ENCODE measurements at regions not wholly inside any gene's neighbourhood (a gene's known extent, or its start where the extent isn't known, plus 50 kb on each side); places are given as distances from the start of the nearest gene placed in this dataset.
A peak's percentile ranks its signal among the peaks of the same experiment; 100 is the strongest.

DNA sequence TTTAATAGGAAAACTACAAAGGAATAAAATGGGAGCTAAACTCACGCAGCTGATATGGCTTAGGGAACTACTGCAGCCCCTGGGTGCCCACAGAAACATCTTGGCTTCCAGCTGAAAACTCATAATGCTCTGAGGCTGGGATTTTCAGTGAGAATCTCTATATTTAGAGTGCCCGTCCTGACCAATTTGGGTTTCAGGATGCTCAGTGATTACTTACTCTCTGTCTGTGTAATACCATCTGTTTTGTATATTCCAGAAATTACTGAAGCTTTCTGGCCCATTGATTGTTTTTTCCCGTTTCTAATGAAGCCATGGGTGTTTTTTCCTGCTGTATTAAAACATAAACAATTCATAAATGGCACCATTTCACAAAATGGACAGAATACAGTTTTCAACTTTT lies 50.6 kb upstream of the ZNF385D start:
- no peak for DNase-seq (ENCODE audit: low read depth)

DNA sequence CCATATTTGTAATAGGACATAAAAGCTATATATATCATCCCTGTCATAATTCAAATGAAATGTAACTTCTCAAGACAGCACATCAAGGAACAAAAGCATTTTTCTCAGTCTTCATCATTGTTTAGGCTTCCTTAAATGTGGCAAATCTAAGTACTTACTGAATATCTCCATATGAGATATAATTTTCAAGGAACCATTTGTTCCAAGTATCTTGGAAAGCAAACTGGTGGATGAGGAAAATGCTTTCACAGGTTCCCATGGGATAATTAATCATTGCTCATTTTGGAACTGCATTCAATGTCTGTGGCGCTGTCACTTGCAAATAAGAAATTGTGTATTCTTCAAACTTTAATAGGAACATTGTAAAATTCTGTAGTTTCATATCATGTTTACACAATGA lies 52.6 kb upstream of the ZNF385D start:
- DNase-seq (ENCODE audit: low read depth), result peak; percentile 36

DNA sequence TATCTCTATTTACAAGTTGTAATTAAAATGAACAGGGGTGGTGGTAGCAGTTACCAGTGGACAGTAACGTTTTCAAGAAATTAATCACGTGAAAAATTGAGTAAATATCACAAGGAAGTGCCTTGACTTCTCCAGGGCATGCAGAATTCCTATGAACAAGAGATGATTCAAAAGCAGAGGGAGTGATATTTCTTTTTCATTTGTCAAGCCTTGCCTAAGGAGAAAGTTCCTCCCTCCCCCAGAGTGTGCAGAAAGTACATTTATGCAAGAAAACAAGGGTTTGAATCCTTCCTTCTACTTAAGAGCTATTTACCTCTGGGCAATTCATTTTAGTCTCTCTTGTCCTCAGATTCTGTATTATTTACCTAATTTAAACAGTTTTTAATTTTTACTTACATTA lies 53.3 kb upstream of the ZNF385D start:
- peak; percentile 22 for DNase-seq (ENCODE audit: low read depth)

DNA sequence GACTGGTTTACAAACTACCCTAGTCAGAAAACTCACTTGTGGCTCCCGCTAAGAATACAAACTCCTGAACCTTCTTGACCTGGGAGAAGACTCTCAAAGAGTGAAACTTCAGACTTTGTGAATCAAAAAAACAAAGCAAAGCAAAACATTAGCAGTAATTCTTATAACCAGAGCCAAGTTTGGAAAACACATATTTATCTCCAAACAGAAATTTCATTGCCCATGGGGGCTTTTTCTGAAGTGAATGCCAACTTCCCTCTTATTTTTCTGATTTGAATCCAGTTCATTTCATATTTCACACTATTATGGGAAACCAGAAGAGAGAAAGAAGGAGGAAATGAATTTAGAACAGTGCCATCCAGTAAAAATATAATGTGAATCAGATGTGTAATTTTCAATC lies 55.7 kb upstream of the ZNF385D start:
- no peak for DNase-seq (ENCODE audit: low read depth)

- no peak for DNase-seq (ENCODE audit: low read depth)
These were observed 74.7 kb upstream of the ZNF385D start for GRCh38 chr3:21825684-21826083.

GRCh38 chr3:21826416-21826815 lies 75.4 kb upstream of the ZNF385D start:
- peak; percentile 46 for DNase-seq (ENCODE audit: low read depth)

DNA sequence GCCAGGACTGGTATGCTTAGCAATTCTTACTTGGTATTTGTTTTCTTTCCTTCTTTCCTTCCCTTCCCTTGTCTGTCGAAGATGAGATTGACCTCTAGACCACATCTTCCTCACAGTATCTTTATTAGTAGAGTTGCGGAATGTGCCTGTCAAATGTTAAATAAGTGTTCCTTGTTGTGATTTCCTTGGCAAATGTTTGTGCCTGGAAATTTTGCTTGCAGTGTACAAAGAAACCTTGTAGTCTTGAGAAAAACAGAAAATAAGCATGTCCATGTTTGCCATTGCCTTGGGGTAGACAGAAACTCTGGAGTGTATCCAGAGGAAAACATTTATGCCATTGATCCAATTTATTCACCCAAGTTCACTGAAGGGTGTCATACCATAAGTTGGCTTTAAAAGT lies 79.5 kb upstream of the ZNF385D start:
- DNase-seq (ENCODE audit: low read depth), result no peak

DNA sequence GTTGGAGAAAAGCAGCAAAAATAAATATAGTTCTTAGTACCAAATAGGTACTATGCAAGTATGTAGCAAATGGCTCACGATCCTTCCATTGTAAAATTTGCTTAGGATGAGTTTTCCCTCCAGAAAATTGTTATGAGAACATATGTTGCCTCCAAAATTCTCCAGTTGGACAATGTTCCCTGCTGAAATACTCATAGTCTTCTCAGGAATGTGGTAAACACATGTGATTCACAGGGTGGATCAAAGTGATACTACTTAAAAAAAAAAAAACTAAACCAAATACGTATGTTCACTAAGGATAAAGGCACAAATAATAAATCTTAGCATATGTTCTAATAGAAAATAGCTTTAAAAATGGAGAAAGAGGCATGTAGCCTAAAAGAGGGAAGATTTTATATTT lies 84.3 kb upstream of the ZNF385D start:
- DNase-seq (ENCODE audit: low read depth), result peak; percentile 90

DNA sequence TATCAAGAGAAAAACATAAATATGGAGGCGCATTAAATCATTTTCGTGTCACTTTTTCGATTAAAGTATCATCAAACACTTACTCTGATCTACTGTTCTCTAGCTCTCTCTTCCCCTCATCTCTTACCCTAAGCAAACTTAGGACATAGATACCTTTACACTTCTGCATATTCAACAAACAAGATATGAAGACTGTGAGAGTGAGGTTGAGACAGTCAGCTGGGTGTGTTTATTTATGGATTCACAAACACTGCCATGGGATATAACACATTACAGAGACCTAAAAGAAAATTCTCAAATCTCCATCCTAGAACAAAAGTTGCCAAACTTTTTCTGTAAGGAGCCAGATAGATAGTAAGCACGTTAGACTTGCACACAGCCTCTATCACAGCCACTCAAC lies 85.2 kb upstream of the ZNF385D start:
- DNase-seq (ENCODE audit: low read depth), result no peak

- peak; percentile 86 for DNase-seq (ENCODE audit: low read depth)
These were observed 88.2 kb upstream of the ZNF385D start for GRCh38 chr3:21839176-21839575.

DNA sequence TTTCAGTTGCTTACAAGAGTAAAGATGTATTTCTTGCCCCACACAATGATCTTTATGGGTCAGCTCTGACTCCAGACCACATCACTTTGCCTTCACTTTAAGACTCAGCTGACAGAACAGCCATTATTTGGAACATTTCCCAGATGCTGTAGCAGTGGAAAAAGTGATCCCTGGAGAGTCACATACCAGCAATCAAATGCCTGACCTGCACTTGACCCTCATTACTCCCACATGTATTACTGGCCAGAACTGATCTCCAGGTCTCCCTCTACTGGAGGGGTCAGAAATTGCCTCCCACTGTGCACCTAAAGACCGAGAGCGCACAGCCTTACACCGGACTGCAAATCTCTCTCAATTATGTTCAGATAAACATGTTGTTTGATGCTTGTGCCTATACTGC lies 88.6 kb upstream of the ZNF385D start:
- peak; percentile 98 for DNase-seq (ENCODE audit: low read depth)

GRCh38 chr3:21847005-21847404 lies 96.0 kb upstream of the ZNF385D start:
- DNase-seq (ENCODE audit: low read depth), result peak; percentile 63

DNA sequence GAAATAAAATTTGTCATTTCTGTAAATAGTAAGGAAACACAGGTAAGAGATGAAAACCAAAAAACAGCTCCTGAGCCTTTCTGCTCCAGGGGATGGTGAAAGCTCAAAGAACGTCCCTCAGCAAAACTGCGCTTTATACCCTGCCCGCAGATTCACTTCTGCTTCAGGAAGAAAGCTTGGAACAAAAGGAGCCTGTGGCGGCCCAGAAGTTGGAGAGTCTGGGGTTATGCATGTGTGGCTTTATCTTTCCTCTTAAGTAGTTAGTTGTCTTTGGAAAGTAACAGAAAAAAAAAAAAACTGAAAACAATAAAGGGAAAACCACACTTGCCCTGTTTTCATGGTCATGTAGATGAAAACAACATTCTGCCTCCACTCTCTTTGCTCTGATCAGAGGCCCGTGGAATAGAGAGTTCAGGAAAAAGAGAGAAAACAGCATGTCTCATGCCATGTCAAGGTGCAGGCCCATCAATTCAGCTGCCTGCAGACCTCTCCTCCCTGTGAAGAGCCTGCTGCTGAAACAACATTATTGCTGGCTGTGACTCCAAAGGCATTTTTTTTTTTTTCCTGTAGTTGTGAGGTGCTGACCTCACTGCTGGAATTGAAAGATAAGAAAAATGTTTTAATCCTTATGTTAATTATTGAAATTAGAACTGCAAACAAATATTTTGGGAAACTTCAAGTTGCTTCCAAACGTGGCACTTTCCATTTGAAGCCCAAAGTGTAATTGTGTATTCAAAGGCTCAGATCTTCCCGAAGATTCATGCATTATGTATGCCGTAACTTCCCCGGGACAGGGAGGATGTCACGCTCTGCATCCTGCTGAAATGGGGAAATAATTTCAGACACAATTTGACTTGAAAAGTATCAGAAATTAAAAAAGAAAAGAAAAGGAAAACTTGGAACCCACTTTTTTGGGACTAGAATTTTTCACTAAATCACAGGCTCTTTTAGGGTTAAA lies 108.4 kb upstream of the ZNF385D start:
- DNase-seq (ENCODE audit: low read depth), result no peak

GRCh38 chr3:21860082-21860475 lies 109.1 kb upstream of the ZNF385D start:
- DNase-seq (ENCODE audit: low read depth), result no peak

GRCh38 chr3:21860657-21861056 lies 109.6 kb upstream of the ZNF385D start:
- no peak for DNase-seq (ENCODE audit: low read depth)

- no peak for DNase-seq (ENCODE audit: low read depth)
These were observed 125.8 kb upstream of the ZNF385D start for GRCh38 chr3:21876782-21877181.

DNA sequence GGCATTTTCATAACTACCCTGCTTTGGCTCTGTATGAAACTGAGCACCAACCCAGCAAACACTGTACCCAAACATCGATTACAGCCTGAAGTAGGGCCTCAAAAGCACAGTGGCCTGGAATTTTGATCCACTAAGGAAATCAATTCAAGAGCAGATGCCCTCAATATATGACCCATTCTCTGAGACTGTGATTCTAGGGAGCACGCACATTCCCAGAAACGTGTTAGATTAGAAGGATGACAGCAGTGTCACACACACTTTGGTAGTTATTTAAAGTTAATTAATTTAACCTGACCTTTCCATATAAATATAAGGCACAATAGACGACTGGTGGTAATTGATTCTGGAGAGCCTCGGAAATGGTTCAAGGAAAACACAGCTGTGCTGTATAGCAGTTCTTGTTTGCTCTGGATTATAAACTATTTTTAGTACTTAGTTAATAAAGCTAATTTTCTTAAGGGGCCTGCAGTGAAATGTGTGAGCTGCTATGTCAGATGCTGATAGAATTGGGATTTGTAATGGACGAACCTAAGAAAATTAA lies 126.3 kb upstream of the ZNF385D start:
- no peak for DNase-seq (ENCODE audit: low read depth)

DNA sequence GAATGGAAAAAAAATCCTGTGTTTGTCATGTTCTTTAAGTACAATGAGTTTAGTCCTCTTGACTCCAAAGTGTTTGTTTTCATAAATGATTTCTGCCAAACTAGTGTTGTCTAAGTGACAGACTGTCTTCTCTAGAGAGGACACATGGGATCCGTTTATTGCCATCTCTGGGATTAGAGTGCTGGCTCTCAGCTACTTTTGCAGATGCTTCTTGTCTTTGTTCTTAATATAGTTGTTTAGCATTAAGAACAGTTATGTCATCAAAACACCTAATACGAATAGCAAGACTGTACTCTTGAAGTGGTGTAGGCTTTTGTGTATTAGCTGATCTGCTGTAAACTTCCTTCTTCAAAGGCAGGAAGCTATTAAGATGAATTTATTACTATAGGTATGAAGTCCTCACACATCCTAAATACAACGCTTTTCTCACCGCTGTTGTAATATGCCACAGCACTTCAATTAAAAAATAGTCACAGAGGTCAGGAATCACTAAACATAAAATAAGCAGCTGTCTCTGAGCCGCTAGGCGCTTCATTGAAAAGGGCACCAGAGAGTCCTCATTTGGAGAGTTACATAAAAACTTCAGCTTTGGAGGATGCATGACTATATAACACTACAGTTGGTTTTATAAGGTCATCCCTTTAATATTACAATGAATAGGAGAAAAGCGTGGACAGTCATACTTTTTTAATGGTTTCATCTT lies 128.3 kb upstream of the ZNF385D start:
- DNase-seq (ENCODE audit: low read depth), result no peak

GRCh38 chr3:21888656-21889055 lies 137.6 kb upstream of the ZNF385D start:
- DNase-seq (ENCODE audit: low read depth), result no peak

DNA sequence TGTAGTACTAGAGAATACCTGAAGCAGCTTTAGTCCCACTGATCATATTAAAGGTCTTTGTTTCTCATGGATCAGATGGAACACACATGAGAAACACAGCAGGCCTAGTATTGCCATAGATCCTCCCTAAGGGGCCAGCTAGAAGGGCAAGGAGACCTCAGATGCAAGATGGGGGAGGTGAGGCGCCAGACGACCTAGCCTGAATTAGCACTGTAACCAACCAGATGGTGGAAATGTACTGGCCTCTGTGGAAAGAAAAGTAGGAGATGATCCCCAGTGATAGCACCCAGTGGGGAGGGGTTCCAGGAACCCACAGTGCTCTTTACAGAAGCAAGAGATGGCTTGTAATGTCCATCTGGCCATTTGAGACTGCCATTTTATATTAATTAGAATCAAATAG lies 138.2 kb upstream of the ZNF385D start:
- no peak for DNase-seq (ENCODE audit: low read depth)

GRCh38 chr3:21892104-21892503 lies 141.1 kb upstream of the ZNF385D start:
- DNase-seq (ENCODE audit: low read depth), result no peak

DNA sequence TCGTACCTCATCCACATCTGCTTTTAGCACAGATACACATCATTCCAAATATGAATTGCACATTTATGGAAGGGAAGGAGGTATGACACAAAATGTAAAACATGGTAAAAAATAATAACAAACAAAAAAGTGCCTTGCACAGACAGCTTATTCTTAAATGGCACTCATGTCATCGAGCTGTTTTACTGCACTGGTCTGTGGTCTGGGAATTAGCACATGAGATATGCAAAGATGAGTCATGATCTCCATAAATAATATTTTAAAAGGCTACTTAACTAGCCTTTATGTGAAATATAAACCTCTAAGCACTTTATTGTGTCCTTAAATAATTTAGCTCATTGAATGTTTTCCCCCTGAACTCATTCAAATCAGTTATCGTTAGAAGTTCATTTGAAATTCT lies 142.2 kb upstream of the ZNF385D start:
- DNase-seq (ENCODE audit: low read depth), result peak; percentile 65

Data from LHCN-M2 (cell line).